OCI-LY7 (cell line): ENCODE measurements at regions not wholly inside any gene's neighbourhood (a gene's known extent, or its start where the extent isn't known, plus 50 kb on each side); places are given as distances from the start of the nearest gene placed in this dataset.

Experiments
- BruUV-seq: library from RNA; stranded (reverse); fragments of 400-500 nt; replicated peaks from 2 replicates; lab custom pipeline; 2021; lab: Mats Ljungman, UMichigan
- CTCF ChIA-PET: fragments of 300-600 bp; sonication (Branson Sonifier 250); formaldehyde crosslinking; loops from one replicate; lab custom pipeline; 2022; ENCODE audit warnings: antibody characterized with exemption; ENCODE audit not compliant: unreplicated experiment; lab: Charles Lee
- POLR2A ChIA-PET: fragments of 300-600 bp; sonication (Branson Sonifier 250); formaldehyde crosslinking; loops from one replicate; lab custom pipeline; 2022; ENCODE audit warnings: antibody characterized with exemption; lab: Charles Lee
- DNase-seq: peaks from one replicate; pipeline ENCODE4 v3.0.0-alpha.2; 2015; ENCODE audit warnings: low spot score
- H2AFZ ChIP-seq: fragments of 200-600 bp; sonication (generic), shearing (Covaris generic); 2 replicates; pipeline ENCODE4 v1.6.1; 2014; ENCODE audit warnings: mild to moderate bottlenecking, antibody characterized with exemption, low read length, moderate library complexity
- H3K27ac ChIP-seq: fragments of 200-600 bp; sonication (generic); 2 replicates; pipeline ENCODE4 v1.5.1; 2014; ENCODE audit warnings: mixed run types, low read depth, mild to moderate bottlenecking, moderate library complexity, low read length, inconsistent platforms; ENCODE audit not compliant: poor library complexity, severe bottlenecking
- H3K36me3 ChIP-seq: fragments of 200-600 bp; sonication (generic); 2 replicates; pipeline ENCODE4 v1.6.1; 2014; ENCODE audit warnings: mild to moderate bottlenecking, antibody characterized with exemption, low read length, moderate library complexity, mixed read lengths; ENCODE audit not compliant: insufficient read depth
- H3K4me1 ChIP-seq: fragments of 200-600 bp; sonication (generic); 2 replicates; pipeline ENCODE4 v1.5.1; 2014; ENCODE audit warnings: mild to moderate bottlenecking, low read length; ENCODE audit not compliant: insufficient read depth, poor library complexity, severe bottlenecking
- H3K4me2 ChIP-seq: fragments of 200-600 bp; sonication (generic); 2 replicates; pipeline ENCODE4 v1.6.1; 2014; ENCODE audit warnings: mild to moderate bottlenecking, low read length
- H3K4me3 ChIP-seq: fragments of 200-600 bp; sonication (generic); 2 replicates; pipeline ENCODE4 v1.5.1; 2014; ENCODE audit warnings: mild to moderate bottlenecking, low read depth, low read length; ENCODE audit not compliant: poor library complexity, severe bottlenecking
- H3K79me2 ChIP-seq: fragments of 200-600 bp; sonication (generic); 2 replicates; pipeline ENCODE4 v1.6.1; 2016; ENCODE audit warnings: low read depth, mild to moderate bottlenecking, low read length, moderate library complexity, mixed read lengths; ENCODE audit not compliant: insufficient read depth
- H3K9me2 ChIP-seq: fragments of 200-600 bp; sonication (generic); 2 replicates; pipeline ENCODE4 v1.6.1; 2016; ENCODE audit warnings: mild to moderate bottlenecking, low read length, mixed read lengths; ENCODE audit not compliant: insufficient read depth
- H3K9me3 ChIP-seq: fragments of 200-600 bp; sonication (generic); 2 replicates; pipeline ENCODE4 v1.6.1; 2014; ENCODE audit warnings: mild to moderate bottlenecking, mixed run types, low read length, mixed read lengths
- H4K20me1 ChIP-seq: fragments of 200-600 bp; sonication (generic); 2 replicates; pipeline ENCODE4 v1.6.1; 2014; ENCODE audit warnings: mild to moderate bottlenecking, antibody characterized with exemption, low read length, moderate library complexity, mixed read lengths; ENCODE audit not compliant: insufficient read depth
- CTCF ChIP-seq: fragments of 200-600 bp; sonication (generic); conservative IDR thresholded peaks from 2 replicates; pipeline ENCODE4 v1.5.1; 2014; ENCODE audit warnings: mild to moderate bottlenecking, antibody characterized with exemption, low read length, moderate library complexity, mixed read lengths
- EZH2phosphoT487 ChIP-seq: fragments of 200-600 bp; sonication (generic); IDR thresholded peaks from 2 replicates; pipeline ENCODE4 v1.6.1; 2018; ENCODE audit warnings: low read depth, borderline replicate concordance, mild to moderate bottlenecking, mixed run types, antibody characterized with exemption, low read length, moderate library complexity, mixed read lengths
- intact Hi-C: fragments of 100-400 bp; cut with micrococcal nuclease; formaldehyde crosslinking; loops from one replicate; pipeline ENCODE4 v1.10.0; 2022; ENCODE audit not compliant: unreplicated experiment

DNA sequence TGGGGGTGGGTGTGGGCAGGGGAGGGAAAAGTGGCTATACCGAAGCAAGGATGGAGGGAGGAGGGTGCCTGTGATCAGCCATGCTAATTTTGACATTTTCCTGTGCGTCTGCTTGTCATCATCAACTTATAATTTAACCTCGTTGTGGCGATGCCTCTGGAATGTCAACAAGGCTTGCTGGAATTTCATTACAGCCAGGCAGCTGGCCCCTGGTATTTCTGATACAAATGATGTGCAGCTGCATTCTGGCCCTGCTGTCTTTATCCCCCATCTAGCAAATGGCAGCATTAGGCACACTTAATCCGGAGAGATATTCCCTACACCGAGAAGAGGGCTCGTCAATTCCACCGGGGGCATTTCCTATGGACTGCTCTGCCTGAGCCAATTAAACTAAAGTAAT lies 278.3 kb upstream of the CCL2 start:
- TF ChIP-seq EZH2phosphoT487, result no peak
- TF ChIP-seq CTCF, result no peak
- Histone ChIP-seq H3K79me2 (no peaks in the 10 kb centered on the region), H3K36me3 (no peaks in the 10 kb centered on the region), H3K4me3 (no peak overlapping the region), H3K4me1 (no peaks in the 10 kb centered on the region), H4K20me1 (no peaks in the 10 kb centered on the region), H3K4me2 (no peak overlapping the region), H3K27ac (no peak overlapping the region), H3K9me2 (no peaks in the 10 kb centered on the region), H2AFZ (no peak overlapping the region), H3K9me3 (no peaks in the 10 kb centered on the region)
- CTCF ChIA-PET, result no interaction called here
- no peak for DNase-seq
- intact Hi-C loops, result no loop called here
- BruUV-seq, result no TSS peak
- POLR2A ChIA-PET, result no interaction called here

- BruUV-seq, result no TSS peak
- no peaks in the 10 kb centered on the region for H3K79me2 ChIP-seq
- no peak for DNase-seq
- no peaks in the 10 kb centered on the region for H4K20me1 ChIP-seq
- no peak for TF ChIP-seq EZH2phosphoT487
- TF ChIP-seq CTCF, result no peak
- POLR2A ChIA-PET, result no interaction called here
- H3K9me2 ChIP-seq, result no peaks in the 10 kb centered on the region
- CTCF ChIA-PET, result interaction anchor here (0.6 kb wide), 1 partner anchor 749 kb away, joined by 3 read pairs; no protein-coding TSS in a partner anchor
- no peak overlapping the region for H3K4me3 ChIP-seq
- no peak overlapping the region for H3K27ac ChIP-seq
- no peak overlapping the region for H2AFZ ChIP-seq
- H3K9me3 ChIP-seq, result no peaks in the 10 kb centered on the region
- intact Hi-C loops, result no loop called here
- H3K4me2 ChIP-seq, result no peak overlapping the region
- H3K36me3 ChIP-seq, result no peaks in the 10 kb centered on the region
- H3K4me1 ChIP-seq, result no peaks in the 10 kb centered on the region
These were observed 277.2 kb upstream of the CCL2 start for GRCh38 chr17:33977729-33978514.

- Histone ChIP-seq H3K9me2 (no peaks in the 10 kb centered on the region), H3K4me3 (no peak overlapping the region), H3K27ac (no peak overlapping the region), H3K79me2 (no peaks in the 10 kb centered on the region), H3K4me2 (no peak overlapping the region), H3K36me3 (no peaks in the 10 kb centered on the region), H3K4me1 (no peaks in the 10 kb centered on the region), H3K9me3 (no peaks in the 10 kb centered on the region), H2AFZ (no peak overlapping the region), H4K20me1 (no peaks in the 10 kb centered on the region)
- ChIA-PET CTCF (no interaction called here), POLR2A (no interaction called here)
- DNase-seq, result no peak
- no TSS peak for BruUV-seq
- TF ChIP-seq CTCF (no peak), EZH2phosphoT487 (no peak)
- intact Hi-C loops, result no loop called here
These were observed 276.2 kb upstream of the CCL2 start for GRCh38 chr17:33978889-33979288.
